SK-N-MC (cell line): ENCODE measurements at regions not wholly inside any gene's neighbourhood (a gene's known extent, or its start where the extent isn't known, plus 50 kb on each side); places are given as distances from the start of the nearest gene placed in this dataset.

ENCODE experiments used
- EZH2 ChIP-seq: fragments of 200-600 bp; sonication (generic); IDR thresholded peaks from one replicate; pipeline ENCODE4 v1.6.1; 2017; ENCODE audit warnings: antibody characterized with exemption
- POLR2AphosphoS5 ChIP-seq: IDR thresholded peaks from 2 replicates; pipeline ENCODE4 v1.6.1; 2012; ENCODE audit warnings: mild to moderate bottlenecking, low read depth, low read length, borderline replicate concordance

DNA sequence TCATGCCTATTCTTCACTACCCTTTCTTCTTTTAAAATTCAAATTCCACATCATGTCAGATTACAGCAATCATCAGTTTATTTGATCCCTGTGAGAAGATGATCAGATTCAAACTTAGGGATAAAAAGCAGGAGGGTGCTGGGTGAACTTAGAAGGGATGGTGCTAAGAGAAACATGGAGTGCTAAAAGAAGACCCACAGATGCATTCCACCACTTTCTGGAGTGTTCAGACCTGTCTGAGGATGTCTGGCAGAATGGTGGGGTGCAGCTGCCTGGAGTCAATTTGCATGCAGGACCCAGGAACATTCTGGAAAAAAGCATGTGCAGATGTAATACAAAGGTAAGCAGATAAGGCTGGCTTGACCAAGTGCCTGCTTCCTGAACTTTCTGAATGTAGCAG, 372.9 kb upstream of the RUNX1 start:
- TF ChIP-seq EZH2 (no peak), POLR2AphosphoS5 (no peak)
